Hematopoietic multipotent progenitor cell treated with erythropoietin and hydrocortisone succinate and interleukin-3 and kit ligand, for 6 days (in vitro differentiated cells): ENCODE measurements at regions not wholly inside any gene's neighbourhood (a gene's known extent, or its start where the extent isn't known, plus 50 kb on each side); places are given as distances from the start of the nearest gene placed in this dataset.

Source experiments
- DNase-seq: peaks from one replicate; pipeline ENCODE4 v3.0.0-alpha.2; 2015

- no peak for DNase-seq
Measured at GRCh38 chr10:754914-755313, 65.4 kb upstream of the DIP2C start.

GRCh38 chr10:753530-753929, 64.1 kb upstream of the DIP2C start:
- DNase-seq, result peak; percentile 9

GRCh38 chr10:740936-741431, 51.5 kb upstream of the DIP2C start:
- no peak for DNase-seq

GRCh38 chr10:739403-739802, 49.9 kb upstream of the DIP2C start:
- no peak for DNase-seq
